OCI-LY3 (cell line): ENCODE measurements at regions not wholly inside any gene's neighbourhood (a gene's known extent, or its start where the extent isn't known, plus 50 kb on each side); places are given as distances from the start of the nearest gene placed in this dataset.

ENCODE experiments used
- CTCF ChIP-seq: fragments of 200-600, 300-600 bp; sonication (generic); IDR thresholded peaks from 2 replicates; pipeline ENCODE4 v1.5.1; 2014; ENCODE audit warnings: antibody characterized with exemption, low read length, low read depth
- EZH2phosphoT487 ChIP-seq: fragments of 200-600 bp; shearing (Covaris generic); IDR thresholded peaks from 2 replicates; pipeline ENCODE4 v1.6.1; 2018; ENCODE audit warnings: antibody characterized with exemption, mixed run types, low read depth

GRCh38 chr7:157470701-157471131, 133.9 kb downstream of the DNAJB6 start:
- TF ChIP-seq CTCF (no peak), EZH2phosphoT487 (no peak)
